CD4-positive, alpha-beta T cell treated with Interleukin-4 for 1 hour (primary cell): ENCODE measurements at regions not wholly inside any gene's neighbourhood (a gene's known extent, or its start where the extent isn't known, plus 50 kb on each side); places are given as distances from the start of the nearest gene placed in this dataset.
"Not testable (repeated sequence)": the region's sequence is repeated elsewhere in the genome, so short reads cannot be mapped to it uniquely, and the experiment has no call there.

Source experiments
- DNase-seq, 2 donors: peaks; one replicate each; pipeline ENCODE4 v3.0.0-alpha.2; 2020 to 2022

- no peak for DNase-seq
Measured at GRCh38 chr10:84945791-84946190, 617.4 kb downstream of the CCSER2 start.

GRCh38 chr10:84946904-84947303 lies 618.5 kb downstream of the CCSER2 start:
- no peak for DNase-seq

- DNase-seq, result no peak
Measured at GRCh38 chr10:84948644-84949043, 620.3 kb downstream of the CCSER2 start.

- no peak for DNase-seq
Measured at GRCh38 chr10:84951616-84952015, 623.2 kb downstream of the CCSER2 start.

GRCh38 chr10:84957427-84957826 lies 629.0 kb downstream of the CCSER2 start:
- no peak for DNase-seq

- no peak for DNase-seq
Measured at GRCh38 chr10:84965468-84965867, 637.1 kb downstream of the CCSER2 start.

- no peak for DNase-seq
Measured at GRCh38 chr10:84966708-84967441, 638.5 kb downstream of the CCSER2 start.

- DNase-seq, result not testable (repeated sequence)
Measured at GRCh38 chr10:84969297-84969696, 640.9 kb downstream of the CCSER2 start.

GRCh38 chr10:84987039-84987438 lies 658.6 kb downstream of the CCSER2 start:
- no peak for DNase-seq

GRCh38 chr10:84988011-84988410 lies 659.6 kb downstream of the CCSER2 start:
- DNase-seq, result no peak

- DNase-seq, result no peak
Measured at GRCh38 chr10:84990713-84991112, 662.3 kb downstream of the CCSER2 start.

GRCh38 chr10:84991301-84991700 lies 662.9 kb downstream of the CCSER2 start:
- no peak for DNase-seq

- no peak for DNase-seq
Measured at GRCh38 chr10:84993251-84994035, 665.1 kb downstream of the CCSER2 start.

GRCh38 chr10:84994722-84995121 lies 666.3 kb downstream of the CCSER2 start:
- DNase-seq, result no peak

- no peak for DNase-seq
Measured at GRCh38 chr10:84996580-84996979, 668.2 kb downstream of the CCSER2 start.

GRCh38 chr10:84997870-84998269 lies 669.5 kb downstream of the CCSER2 start:
- no peak for DNase-seq

GRCh38 chr10:84999929-85000328 lies 671.5 kb downstream of the CCSER2 start:
- DNase-seq, result no peak

- no peak for DNase-seq
Measured at GRCh38 chr10:85003083-85003482, 674.7 kb downstream of the CCSER2 start.

GRCh38 chr10:85008488-85009184 lies 680.2 kb downstream of the CCSER2 start:
- no peak for DNase-seq

GRCh38 chr10:85012305-85012704 lies 683.9 kb downstream of the CCSER2 start:
- DNase-seq, result no peak

- no peak for DNase-seq
Measured at GRCh38 chr10:85026878-85027467, 698.6 kb downstream of the CCSER2 start.

- no peak for DNase-seq
Measured at GRCh38 chr10:85032981-85033380, 704.6 kb downstream of the CCSER2 start.

GRCh38 chr10:85036661-85037060 lies 708.3 kb downstream of the CCSER2 start:
- no peak for DNase-seq
